Effector memory CD8-positive, alpha-beta T cell (primary cell): ENCODE measurements at regions not wholly inside any gene's neighbourhood (a gene's known extent, or its start where the extent isn't known, plus 50 kb on each side); places are given as distances from the start of the nearest gene placed in this dataset.
"Not testable (repeated sequence)": the region's sequence is repeated elsewhere in the genome, so short reads cannot be mapped to it uniquely, and the experiment has no call there.

Experiments used
- ATAC-seq: fragments of 150-1000 bp; cut with Tn5 transposase; replicated peaks from 2 replicates; pipeline ENCODE4 v1.10.0; 2021; ENCODE audit warnings: mild to moderate bottlenecking, moderate library complexity
- DNase-seq, 3 experiments: peaks; one replicate each; pipeline ENCODE4 v3.0.0; 2021
- H3K27ac Mint-ChIP-seq, 2 donors: one replicate each; pipeline ENCODE4 v1.8.0; 2022; ENCODE audit warnings: mild to moderate bottlenecking in 2 of 2, mixed read lengths in 2 of 2, moderate library complexity in 2 of 2
- H3K27me3 Mint-ChIP-seq, 2 donors: one replicate each; pipeline ENCODE4 v1.8.0; 2022; ENCODE audit warnings: mixed read lengths in 2 of 2
- H3K36me3 Mint-ChIP-seq: one replicate; pipeline ENCODE4 v1.8.0; 2022; ENCODE audit warnings: mild to moderate bottlenecking, moderate library complexity, mixed read lengths; ENCODE audit not compliant: insufficient read depth
- H3K4me1 Mint-ChIP-seq, 2 donors: one replicate each; pipeline ENCODE4 v1.8.0; 2022; ENCODE audit warnings: low read depth in 2 of 2, mixed read lengths in 2 of 2
- H3K4me3 Mint-ChIP-seq, 2 donors: one replicate each; pipeline ENCODE4 v1.8.0; 2022; ENCODE audit warnings: mild to moderate bottlenecking in 2 of 2, mixed read lengths in 2 of 2, moderate library complexity in 2 of 2
- H3K9me3 Mint-ChIP-seq, 2 donors: one replicate each; pipeline ENCODE4 v1.8.0; 2022; ENCODE audit warnings: mixed read lengths in 2 of 2

DNA sequence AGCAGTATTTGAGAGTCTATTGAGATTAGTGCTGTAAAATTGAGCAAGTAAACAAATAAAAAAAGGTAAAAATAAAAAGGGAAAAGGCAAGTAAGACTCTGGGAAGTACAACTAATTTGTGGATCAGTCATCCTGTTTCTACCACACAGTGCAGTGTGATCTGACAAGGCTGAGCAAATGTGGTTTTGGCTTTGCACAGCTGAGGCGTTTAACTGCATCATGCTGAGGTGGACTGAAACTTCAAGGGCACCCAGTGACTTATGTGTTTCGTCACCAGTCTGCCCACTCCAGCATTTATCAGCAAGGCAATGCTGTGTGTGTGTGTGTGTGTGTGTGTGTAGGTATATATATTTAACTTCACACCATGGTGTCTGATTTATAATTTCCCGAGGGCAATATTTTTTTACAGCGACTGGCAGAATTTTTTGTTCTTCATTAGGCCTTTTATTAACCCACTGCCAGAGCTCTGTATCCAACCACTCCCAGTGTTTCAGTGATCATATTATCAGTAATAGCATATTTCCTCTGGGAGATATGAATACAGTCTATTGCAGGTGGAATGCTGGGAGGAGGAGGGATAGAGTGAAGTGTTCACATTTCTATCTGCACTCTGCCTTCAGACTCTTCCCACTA is 131.5 kb upstream of the SATB1 start:
- no peaks in the 10 kb centered on the region for H3K36me3 Mint-ChIP-seq
- peaks cover 9 to 32% of the 10 kb centered on the region in 2 donors for H3K4me1 Mint-ChIP-seq
- H3K9me3 Mint-ChIP-seq, result no peaks in the 10 kb centered on the region
- peak overlapping the region in 1 of 2 donors; percentile 23 for H3K4me3 Mint-ChIP-seq
- DNase-seq (peak; percentile 28 to 42 (median 36)), ATAC-seq (peak; percentile 96)
- H3K27me3 Mint-ChIP-seq, result no peaks in the 10 kb centered on the region
- H3K27ac Mint-ChIP-seq, result peak overlapping the region; percentile 33 to 84

DNA sequence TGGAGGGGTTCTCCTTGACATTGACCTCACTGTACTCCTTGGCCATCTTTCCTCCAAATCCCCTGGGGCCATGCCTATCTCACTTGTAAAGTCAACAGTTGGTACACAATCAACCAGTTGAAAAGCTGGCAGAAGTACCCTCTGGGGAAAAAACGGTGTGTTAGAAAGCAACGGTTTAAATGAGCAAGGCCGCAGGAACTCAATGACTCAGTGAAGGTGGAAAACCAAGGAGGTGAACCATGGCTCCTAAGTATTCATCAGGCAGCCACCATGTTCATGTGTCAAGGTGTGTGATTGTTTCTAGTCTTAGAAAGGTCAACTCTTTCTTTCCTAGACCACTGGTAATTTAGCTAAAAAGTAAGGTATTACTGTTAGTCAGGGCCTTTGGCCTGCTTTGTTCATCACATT is 130.9 kb upstream of the SATB1 start:
- peak overlapping the region in 1 of 2 donors; percentile 23 for H3K4me3 Mint-ChIP-seq
- DNase-seq (no peak), ATAC-seq (no peak)
- no peaks in the 10 kb centered on the region for H3K9me3 Mint-ChIP-seq
- no peaks in the 10 kb centered on the region for H3K36me3 Mint-ChIP-seq
- H3K27ac Mint-ChIP-seq, result peak overlapping the region; percentile 33 to 84
- H3K27me3 Mint-ChIP-seq, result no peaks in the 10 kb centered on the region
- H3K4me1 Mint-ChIP-seq, result peaks cover 9 to 31% of the 10 kb centered on the region in 2 donors

DNA sequence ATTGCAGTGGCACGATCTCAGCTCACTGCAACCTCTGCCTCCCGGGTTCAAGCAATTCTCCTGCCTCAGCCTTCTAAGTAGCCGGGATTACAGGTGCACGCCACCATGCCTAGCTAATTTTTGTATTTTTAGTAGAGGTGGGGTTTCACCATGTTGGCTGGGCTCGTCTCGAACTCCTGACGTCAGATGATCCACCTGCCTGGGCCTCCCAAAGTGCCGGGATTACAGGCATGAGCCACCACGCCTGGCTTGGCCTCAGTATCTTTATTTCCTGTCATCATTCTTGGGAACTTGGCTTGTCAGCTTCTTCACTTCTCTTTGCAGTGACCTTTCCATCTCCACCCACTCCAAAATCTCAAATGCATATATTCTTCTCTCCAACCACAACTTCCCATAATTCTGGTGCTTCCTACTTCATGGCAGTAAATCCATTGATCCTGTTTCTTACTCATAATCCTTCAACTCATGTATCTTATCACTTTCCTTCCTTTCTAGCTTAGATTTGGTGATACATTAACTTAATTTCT is 127.5 kb upstream of the SATB1 start:
- not testable (repeated sequence) for DNase-seq, H3K27me3 Mint-ChIP-seq, ATAC-seq, H3K27ac Mint-ChIP-seq, H3K36me3 Mint-ChIP-seq, H3K9me3 Mint-ChIP-seq, H3K4me3 Mint-ChIP-seq
- H3K4me1 Mint-ChIP-seq, result peaks cover 1 to 13% of the 10 kb centered on the region in 2 donors

- peaks cover 0 to 3% of the 10 kb centered on the region in 2 donors for H3K4me1 Mint-ChIP-seq
- H3K27me3 Mint-ChIP-seq, result no peaks in the 10 kb centered on the region
- DNase-seq, result no peak
These were observed 121.5 kb upstream of the SATB1 start for GRCh38 chr3:18546632-18547031.

DNA sequence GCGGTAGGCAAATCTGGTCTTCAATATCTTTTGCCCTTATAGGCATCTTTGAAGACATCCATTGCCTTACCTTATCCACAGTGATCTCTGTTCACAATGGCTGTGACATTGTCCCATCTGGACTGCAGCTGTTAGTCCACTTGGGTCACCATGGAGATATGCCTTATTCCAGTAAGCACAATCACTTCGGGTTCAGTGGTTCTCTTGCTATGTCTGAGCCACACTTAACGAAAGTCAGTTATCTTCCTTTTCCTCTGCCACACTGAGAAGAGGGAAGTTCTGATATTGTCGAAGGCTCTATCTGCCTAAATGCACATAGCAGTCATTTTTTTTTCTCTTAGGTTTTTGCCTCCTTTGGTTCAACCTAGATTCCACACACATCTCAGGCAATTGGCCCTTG is 119.0 kb upstream of the SATB1 start:
- DNase-seq (no peak), ATAC-seq (no peak)
- Mint-ChIP-seq H3K4me3 (no peak overlapping the region), H3K27me3 (no peaks in the 10 kb centered on the region), H3K9me3 (no peaks in the 10 kb centered on the region), H3K4me1 (peaks cover 0 to 3% of the 10 kb centered on the region in 2 donors), H3K36me3 (no peaks in the 10 kb centered on the region), H3K27ac (no peak overlapping the region)

More at GRCh38 chr3:18546632-18547031, 121.5 kb upstream of the SATB1 start:
- no peak for ATAC-seq
- Mint-ChIP-seq H3K27ac (no peak overlapping the region), H3K9me3 (no peaks in the 10 kb centered on the region), H3K36me3 (no peaks in the 10 kb centered on the region), H3K4me3 (no peak overlapping the region)

DNA sequence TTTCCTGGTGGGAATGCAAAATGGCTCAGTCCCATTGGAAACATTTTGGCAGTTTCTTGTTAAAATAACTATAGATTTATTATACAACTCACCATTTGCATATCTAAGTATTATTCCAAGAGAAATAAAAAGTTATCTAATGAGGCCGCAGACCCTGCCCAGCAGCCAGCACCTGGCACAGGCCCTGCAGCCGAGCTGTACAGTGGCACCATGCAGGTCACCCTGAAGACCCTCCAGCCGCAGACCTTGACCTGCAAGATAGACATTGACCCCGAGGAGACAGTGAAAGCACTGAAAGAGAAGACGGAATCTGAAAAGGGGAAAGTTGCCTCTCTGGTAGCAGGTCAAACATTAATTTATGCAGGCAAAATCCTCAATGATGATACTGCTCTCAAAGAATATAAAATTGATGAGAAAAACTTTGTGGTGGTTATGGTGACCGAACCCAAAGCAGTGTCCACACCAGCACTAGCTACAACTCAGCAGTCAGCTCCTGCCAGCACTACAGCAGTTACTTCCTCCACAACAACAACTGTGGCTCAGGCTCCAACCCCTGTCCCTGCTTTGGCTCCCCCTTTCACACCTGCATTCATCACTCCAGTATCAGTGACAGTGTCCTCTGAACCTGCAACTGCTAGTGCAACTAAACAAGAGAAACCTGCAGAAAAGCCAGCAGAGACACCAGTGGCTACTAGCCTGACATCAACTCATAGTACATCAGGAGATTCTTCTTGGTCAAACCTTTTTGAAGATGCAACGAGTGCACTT is 113.5 kb upstream of the SATB1 start:
- H3K9me3 Mint-ChIP-seq, result no peaks in the 10 kb centered on the region
- DNase-seq, result no peak
- ATAC-seq, result no peak
- no peaks in the 10 kb centered on the region for H3K36me3 Mint-ChIP-seq
- no peak overlapping the region for H3K4me3 Mint-ChIP-seq
- peak overlapping the region in 1 of 2 donors; percentile 39 for H3K27ac Mint-ChIP-seq
- no peaks in the 10 kb centered on the region for H3K4me1 Mint-ChIP-seq
- H3K27me3 Mint-ChIP-seq, result no peaks in the 10 kb centered on the region

DNA sequence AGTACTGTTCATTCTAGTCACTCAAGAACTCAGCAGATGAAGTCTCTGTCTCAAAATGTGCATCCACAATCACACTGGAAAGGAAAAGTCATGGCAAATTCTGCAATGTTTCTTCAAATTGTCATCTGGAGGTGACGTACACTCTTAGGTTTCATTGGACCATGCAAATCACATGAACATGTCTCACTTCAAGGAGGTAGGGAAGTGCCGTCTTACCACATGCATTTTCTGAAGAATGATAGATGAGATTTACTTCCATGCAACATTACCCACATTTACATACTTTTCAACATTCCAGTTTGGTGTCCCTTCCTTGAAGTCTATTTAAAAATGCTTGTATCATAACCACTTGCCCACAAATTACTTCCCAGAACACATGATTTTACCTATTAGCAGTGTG is 107.9 kb upstream of the SATB1 start:
- Mint-ChIP-seq H3K4me3 (no peak overlapping the region), H3K36me3 (no peaks in the 10 kb centered on the region), H3K4me1 (peaks cover 2 to 4% of the 10 kb centered on the region in 2 donors), H3K27ac (no peak overlapping the region), H3K9me3 (no peaks in the 10 kb centered on the region), H3K27me3 (no peaks in the 10 kb centered on the region)
- ATAC-seq (no peak), DNase-seq (no peak)

GRCh38 chr3:18531662-18532061 is 106.5 kb upstream of the SATB1 start:
- Mint-ChIP-seq H3K27me3 (no peaks in the 10 kb centered on the region), H3K9me3 (no peaks in the 10 kb centered on the region), H3K4me1 (peaks cover 8 to 9% of the 10 kb centered on the region in 2 donors), H3K27ac (no peak overlapping the region), H3K36me3 (no peaks in the 10 kb centered on the region), H3K4me3 (no peak overlapping the region)
- no peak for ATAC-seq
- no peak for DNase-seq

GRCh38 chr3:18529631-18530030 is 104.5 kb upstream of the SATB1 start:
- no peak for DNase-seq
- Mint-ChIP-seq H3K27me3 (no peaks in the 10 kb centered on the region), H3K27ac (peak overlapping the region in 1 of 2 donors; percentile 14), H3K36me3 (no peaks in the 10 kb centered on the region), H3K4me1 (peaks cover 8 to 9% of the 10 kb centered on the region in 2 donors), H3K9me3 (no peaks in the 10 kb centered on the region), H3K4me3 (no peak overlapping the region)
- ATAC-seq, result no peak

GRCh38 chr3:18527691-18528090 is 102.6 kb upstream of the SATB1 start:
- H3K27ac Mint-ChIP-seq, result no peak overlapping the region
- H3K4me1 Mint-ChIP-seq, result peaks cover 8 to 9% of the 10 kb centered on the region in 2 donors
- DNase-seq, result no peak
- no peak overlapping the region for H3K4me3 Mint-ChIP-seq
- ATAC-seq, result peak; percentile 83
- no peaks in the 10 kb centered on the region for H3K9me3 Mint-ChIP-seq
- no peaks in the 10 kb centered on the region for H3K27me3 Mint-ChIP-seq
- no peaks in the 10 kb centered on the region for H3K36me3 Mint-ChIP-seq

- no peak for ATAC-seq
- no peak overlapping the region for H3K4me3 Mint-ChIP-seq
- H3K36me3 Mint-ChIP-seq, result no peaks in the 10 kb centered on the region
- H3K4me1 Mint-ChIP-seq, result peaks cover 8 to 9% of the 10 kb centered on the region in 2 donors
- no peak for DNase-seq
- no peaks in the 10 kb centered on the region for H3K27me3 Mint-ChIP-seq
- H3K27ac Mint-ChIP-seq, result no peak overlapping the region
- no peaks in the 10 kb centered on the region for H3K9me3 Mint-ChIP-seq
These were observed 101.5 kb upstream of the SATB1 start for GRCh38 chr3:18526667-18527066.

GRCh38 chr3:18516170-18516569 is 91.0 kb upstream of the SATB1 start:
- not testable (repeated sequence) for ATAC-seq, H3K4me1 Mint-ChIP-seq, H3K27me3 Mint-ChIP-seq, H3K27ac Mint-ChIP-seq, H3K4me3 Mint-ChIP-seq, DNase-seq, H3K36me3 Mint-ChIP-seq, H3K9me3 Mint-ChIP-seq

DNA sequence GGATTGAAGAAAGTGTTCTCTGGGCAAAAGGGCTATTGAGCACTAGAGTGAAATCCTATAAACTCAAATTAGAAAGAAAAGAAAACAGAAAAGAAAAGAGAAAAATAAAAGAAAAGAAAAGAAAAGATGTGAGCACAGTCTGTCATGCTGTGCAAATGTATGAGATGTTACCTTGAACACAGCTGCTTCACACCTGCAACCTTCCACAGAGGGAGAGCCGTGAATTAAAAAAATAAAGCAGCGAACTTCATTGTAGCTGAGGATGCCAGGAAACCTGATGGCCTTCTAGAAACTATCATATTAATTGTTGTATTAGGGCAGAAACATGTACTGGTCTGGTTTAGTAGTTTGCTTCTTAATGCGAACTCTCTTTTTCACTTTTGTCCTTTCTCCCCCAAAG is 88.0 kb upstream of the SATB1 start:
- no peak overlapping the region for H3K27ac Mint-ChIP-seq
- no peaks in the 10 kb centered on the region for H3K9me3 Mint-ChIP-seq
- H3K4me3 Mint-ChIP-seq, result no peak overlapping the region
- DNase-seq (no peak), ATAC-seq (no peak)
- no peaks in the 10 kb centered on the region for H3K36me3 Mint-ChIP-seq
- H3K4me1 Mint-ChIP-seq, result no peaks in the 10 kb centered on the region
- no peaks in the 10 kb centered on the region for H3K27me3 Mint-ChIP-seq

DNA sequence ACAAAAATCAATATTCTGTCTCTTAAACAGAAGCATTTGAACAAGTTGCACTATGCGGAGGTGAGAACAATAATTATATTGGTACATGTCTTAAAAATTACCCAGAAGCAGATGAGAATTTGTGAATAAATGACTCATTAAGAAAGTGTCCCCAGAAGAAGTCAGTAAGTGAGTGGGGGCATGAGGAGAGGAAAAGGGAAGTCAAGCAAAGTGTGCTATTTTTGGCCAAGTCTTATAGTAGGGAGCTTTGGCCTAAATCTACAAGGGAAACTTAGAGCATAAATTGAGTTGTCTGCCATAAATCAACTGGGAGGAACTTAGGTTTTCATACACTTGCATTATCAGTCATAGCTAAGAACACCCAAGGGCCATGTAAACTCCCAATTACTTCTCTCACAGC is 86.9 kb upstream of the SATB1 start:
- no peak for DNase-seq
- Mint-ChIP-seq H3K27me3 (no peaks in the 10 kb centered on the region), H3K9me3 (no peaks in the 10 kb centered on the region), H3K4me3 (no peak overlapping the region), H3K4me1 (no peaks in the 10 kb centered on the region), H3K36me3 (no peaks in the 10 kb centered on the region), H3K27ac (peak overlapping the region in 1 of 2 donors; percentile 17)
- ATAC-seq, result no peak
